GM19463 (cell line): ENCODE measurements at regions not wholly inside any gene's neighbourhood (a gene's known extent, or its start where the extent isn't known, plus 50 kb on each side); places are given as distances from the start of the nearest gene placed in this dataset.

Experiments used
- ATAC-seq: cut with Tn5 transposase; IDR thresholded peaks from one replicate; pipeline ENCODE4 v1.9.1; 2021; ENCODE audit warnings: mild to moderate bottlenecking, moderate library complexity; ENCODE audit not compliant: unreplicated experiment

DNA sequence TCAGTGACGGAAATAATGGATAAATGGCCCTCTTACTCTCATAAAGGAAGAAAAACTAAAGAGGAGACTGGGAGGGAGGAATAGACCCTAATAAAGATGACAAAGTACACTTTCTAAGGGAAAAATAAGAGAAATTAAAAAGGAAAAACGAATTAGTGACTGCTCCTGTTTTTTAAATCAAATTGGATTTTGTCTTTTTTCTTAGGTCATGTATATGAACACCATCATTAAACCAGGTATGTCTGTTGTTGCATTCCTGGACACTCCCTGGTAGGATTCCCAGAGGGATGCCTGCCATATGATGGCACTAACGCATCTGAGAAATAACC, 59.4 kb upstream of the BTN3A2 start:
- ATAC-seq = no peak

DNA sequence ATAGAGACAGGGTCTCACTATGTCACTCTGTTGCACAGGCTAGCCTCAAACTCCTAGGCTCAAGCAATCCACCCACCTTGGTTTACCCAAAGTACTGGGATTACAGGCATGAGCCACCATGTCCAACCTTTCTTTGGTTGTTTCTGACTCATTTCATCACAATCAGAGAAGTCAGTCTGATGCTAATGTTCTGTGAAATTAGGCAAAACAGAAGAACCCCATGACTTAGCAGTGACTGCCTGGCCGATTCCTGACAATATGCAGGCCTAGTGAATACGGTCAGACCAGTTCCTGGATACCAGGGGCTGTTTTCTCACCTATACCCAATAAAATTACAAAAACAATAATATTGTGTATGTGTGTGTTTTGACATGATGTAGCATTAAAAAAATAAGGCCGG, 58.8 kb upstream of the BTN3A2 start:
- no peak for ATAC-seq

DNA sequence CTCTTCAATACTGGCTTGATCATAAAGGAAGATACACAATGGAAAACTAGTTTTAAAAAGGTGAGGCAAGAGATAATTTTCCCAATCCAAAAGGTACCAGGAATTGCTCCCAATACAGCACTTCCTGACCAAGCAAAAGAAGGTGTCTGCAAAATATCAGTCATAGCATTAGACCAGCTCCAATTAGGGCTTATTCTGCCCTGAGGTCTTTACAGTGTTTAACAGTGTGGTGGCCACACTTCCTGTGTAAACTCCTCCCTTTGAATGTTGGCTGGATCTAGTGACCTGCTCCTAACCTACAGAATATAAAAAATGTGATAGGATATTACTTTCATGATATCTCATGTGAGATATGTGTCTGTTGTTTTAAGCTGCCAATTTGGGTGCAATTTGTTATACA, 57.1 kb upstream of the BTN3A2 start:
- no peak for ATAC-seq

DNA sequence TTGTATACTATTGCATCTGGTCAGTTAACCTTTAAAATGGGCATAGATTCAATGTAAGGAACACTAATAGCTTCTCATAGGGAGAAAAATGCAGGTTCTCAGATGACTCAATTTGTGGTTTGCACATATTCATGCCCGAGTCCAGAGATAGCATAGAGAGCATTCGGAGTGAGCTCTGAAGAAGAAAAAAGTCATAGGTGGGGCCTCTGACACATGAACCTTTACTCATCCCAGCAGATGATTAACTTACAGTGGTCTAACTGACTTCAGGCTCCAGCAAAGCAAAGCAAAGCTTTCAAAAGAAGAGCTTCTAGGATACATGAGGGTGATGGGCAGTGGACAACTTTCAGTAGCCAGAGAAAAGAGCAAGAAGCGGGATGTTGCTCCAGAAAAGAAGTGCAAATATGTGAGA, 55.3 kb upstream of the BTN3A2 start:
- ATAC-seq = peak; percentile 53

DNA sequence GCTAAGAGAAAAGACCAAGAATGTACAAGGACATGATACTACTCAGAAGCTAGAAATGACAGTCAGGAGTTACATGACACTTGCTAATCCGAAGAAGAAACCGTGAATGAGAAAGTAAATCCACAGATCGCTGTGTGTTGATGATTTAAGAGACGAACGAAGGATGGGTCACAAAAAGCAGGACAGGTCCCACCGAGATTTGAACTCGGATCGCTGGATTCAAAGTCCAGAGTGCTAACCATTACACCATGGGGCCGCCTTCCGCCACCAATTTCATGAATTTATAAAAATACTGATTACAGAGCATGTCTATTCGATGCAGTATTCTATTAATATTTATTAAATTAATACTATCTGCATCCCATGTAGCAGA, 54.0 kb upstream of the BTN3A2 start:
- ATAC-seq = no peak

DNA sequence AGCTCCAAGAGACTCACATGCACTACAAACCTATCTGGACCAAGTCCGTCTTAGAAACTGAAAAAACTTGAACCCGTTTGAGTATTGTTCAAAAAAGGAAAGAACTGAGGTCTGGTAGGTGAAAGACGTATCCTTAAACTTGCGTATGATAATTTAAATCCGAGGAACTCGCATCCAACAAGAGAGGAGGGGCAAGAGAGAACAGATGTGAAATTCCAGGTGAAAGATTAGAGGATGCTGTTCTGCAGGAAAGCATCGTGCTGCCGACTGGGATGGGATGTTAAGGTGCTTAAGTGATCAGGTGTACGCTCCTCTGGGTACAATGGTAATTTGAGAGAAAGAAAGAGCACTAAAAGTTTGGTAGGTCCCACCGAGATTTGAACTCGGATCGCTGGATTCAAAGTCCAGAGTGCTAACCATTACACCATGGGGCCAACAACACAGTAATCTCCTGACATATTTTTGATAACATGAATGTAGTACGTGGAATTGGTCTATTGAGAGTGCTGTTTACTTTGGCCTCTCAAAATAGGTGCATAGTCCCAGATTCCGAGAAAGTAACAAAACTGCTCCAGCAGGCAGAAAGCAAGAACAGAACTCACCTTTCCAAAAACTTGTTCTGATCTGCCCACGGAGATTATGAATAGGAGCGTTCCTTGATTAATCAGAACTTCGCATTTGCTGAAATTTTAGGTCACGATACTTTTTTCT, 53.5 kb upstream of the BTN3A2 start:
- ATAC-seq = no peak

DNA sequence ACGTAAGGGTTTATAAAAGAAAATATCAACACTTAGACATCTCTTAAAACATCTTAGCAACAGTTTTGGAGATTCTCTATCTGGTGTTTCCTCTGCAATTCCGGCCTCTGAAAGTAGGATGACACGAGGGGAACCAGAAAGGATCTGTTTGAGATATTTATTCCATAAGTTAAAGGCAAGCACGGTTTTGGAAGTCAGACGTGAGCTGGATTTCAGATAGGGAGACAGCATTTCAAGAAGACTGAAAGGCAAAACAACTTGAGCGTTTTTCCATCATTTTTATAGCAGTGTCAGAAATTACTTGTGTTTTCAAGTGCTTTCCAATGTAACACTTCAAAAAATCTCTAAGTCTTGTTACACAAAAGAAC, 52.9 kb upstream of the BTN3A2 start:
- ATAC-seq = no peak

DNA sequence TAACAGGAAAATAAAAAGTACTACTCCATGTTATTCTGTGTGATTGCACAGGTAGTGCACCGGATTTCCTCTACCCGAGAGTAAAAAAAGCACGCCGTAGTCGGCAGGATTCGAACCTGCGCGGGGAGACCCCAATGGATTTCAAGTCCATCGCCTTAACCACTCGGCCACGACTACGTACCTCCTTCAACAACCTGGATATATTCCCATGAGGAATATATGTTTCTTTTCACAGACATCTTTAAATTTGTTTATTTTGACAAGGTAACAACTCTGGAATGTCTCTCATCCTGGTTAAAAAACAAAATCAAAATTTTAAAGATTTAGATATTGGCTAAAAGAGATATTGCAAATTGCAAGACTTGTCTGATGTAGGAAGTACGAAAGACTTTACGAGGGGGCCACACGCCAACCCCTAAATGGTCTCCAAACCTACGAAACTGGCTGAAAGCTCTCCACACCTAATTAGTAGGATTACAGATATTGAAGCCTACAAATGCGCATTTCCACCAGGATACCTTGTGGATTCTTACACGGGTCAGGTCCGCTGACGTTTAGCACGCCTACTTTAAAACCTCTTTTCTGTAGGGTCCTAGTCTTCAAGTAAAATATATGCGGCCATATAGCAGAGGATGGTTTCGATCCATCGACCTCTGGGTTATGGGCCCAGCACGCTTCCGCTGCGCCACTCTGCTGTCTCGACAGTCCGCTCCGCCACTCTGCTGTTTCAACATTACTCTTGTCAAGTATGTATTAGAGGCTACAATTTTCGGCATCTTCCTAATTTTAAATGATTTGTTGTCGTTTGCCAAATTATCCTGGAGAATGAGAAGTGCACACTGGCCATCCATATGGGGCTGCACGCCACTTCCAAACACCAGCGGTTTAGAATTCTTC, 52.2 kb upstream of the BTN3A2 start:
- ATAC-seq = peak; percentile 39
